Loucy (cell line): ENCODE measurements at regions not wholly inside any gene's neighbourhood (a gene's known extent, or its start where the extent isn't known, plus 50 kb on each side); places are given as distances from the start of the nearest gene placed in this dataset.

Experiments used
- EZH2phosphoT487 ChIP-seq: fragments of 200-600 bp; IDR thresholded peaks from 2 replicates; pipeline ENCODE4 v1.6.1; 2018; ENCODE audit warnings: antibody characterized with exemption, mild to moderate bottlenecking, moderate library complexity, borderline replicate concordance
- TF ChIP-seq, protein P1 (sequence below): fragments of 200-600 bp; sonication (generic); conservative IDR thresholded peaks from 2 replicates; pipeline ENCODE4 v1.5.1; 2014; ENCODE audit warnings: mild to moderate bottlenecking, antibody characterized with exemption, low read length

DNA sequence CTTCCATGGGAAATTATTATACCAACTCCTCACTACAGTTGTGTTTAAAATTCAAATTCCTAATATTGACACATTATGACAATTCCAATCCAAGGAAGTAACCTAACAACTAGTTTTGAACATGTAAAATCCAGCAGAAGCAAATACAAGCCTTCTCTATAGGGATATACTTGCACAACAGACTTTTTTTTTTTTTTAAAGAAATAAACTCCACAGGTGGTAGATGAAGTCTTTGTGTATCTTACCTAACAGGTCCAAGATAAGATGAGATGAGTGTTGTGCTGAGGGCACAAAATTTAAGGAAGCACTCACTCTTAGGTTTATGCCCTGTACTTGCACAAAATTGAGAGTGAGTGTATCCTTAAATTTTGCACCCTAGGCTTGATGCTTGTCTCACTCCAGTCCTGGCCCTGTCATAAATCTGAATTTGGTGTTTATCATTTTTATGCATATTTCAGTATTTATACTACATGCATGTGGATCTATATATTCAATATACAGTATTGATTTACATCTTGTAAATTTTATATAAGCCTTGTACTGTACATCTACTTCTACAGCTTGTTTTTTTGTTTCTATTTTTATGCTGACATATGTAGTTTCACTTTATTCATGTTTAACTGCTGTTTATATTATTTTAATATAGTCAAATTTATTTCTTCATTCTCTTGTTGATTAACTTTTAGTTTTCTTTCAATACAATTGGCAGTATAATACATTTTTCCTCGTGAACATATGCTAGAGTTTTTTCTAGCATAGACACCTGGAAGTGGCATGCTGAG is 60.6 kb upstream of the RGL1 start:
- TF ChIP-seq, protein P1, sequence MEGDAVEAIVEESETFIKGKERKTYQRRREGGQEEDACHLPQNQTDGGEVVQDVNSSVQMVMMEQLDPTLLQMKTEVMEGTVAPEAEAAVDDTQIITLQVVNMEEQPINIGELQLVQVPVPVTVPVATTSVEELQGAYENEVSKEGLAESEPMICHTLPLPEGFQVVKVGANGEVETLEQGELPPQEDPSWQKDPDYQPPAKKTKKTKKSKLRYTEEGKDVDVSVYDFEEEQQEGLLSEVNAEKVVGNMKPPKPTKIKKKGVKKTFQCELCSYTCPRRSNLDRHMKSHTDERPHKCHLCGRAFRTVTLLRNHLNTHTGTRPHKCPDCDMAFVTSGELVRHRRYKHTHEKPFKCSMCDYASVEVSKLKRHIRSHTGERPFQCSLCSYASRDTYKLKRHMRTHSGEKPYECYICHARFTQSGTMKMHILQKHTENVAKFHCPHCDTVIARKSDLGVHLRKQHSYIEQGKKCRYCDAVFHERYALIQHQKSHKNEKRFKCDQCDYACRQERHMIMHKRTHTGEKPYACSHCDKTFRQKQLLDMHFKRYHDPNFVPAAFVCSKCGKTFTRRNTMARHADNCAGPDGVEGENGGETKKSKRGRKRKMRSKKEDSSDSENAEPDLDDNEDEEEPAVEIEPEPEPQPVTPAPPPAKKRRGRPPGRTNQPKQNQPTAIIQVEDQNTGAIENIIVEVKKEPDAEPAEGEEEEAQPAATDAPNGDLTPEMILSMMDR: no peak
- no peak for TF ChIP-seq EZH2phosphoT487
